Fibroblast of mammary gland (primary cell): ENCODE measurements at regions not wholly inside any gene's neighbourhood (a gene's known extent, or its start where the extent isn't known, plus 50 kb on each side); places are given as distances from the start of the nearest gene placed in this dataset.
"Not testable (repeated sequence)": the region's sequence is repeated elsewhere in the genome, so short reads cannot be mapped to it uniquely, and the experiment has no call there.

Experiments
- DNase-seq: peaks from one replicate; pipeline ENCODE4 v3.0.0-alpha.2; 2010; ENCODE audit warnings: low read depth
- H3K4me3 ChIP-seq: 2 replicates; pipeline ENCODE4 v1.5.1; 2011; ENCODE audit warnings: low read depth, mild to moderate bottlenecking, low read length, moderate library complexity; ENCODE audit not compliant: control insufficient read depth
- TF ChIP-seq, protein P1 (sequence below): conservative IDR thresholded peaks from 2 replicates; pipeline ENCODE4 v1.5.1; 2011; ENCODE audit warnings: low read depth, low read length, inconsistent platforms; ENCODE audit not compliant: control insufficient read depth, insufficient read depth

GRCh38 chr3:165669967-165670366 is 167.3 kb downstream of the BCHE start:
- TF ChIP-seq, protein P1, sequence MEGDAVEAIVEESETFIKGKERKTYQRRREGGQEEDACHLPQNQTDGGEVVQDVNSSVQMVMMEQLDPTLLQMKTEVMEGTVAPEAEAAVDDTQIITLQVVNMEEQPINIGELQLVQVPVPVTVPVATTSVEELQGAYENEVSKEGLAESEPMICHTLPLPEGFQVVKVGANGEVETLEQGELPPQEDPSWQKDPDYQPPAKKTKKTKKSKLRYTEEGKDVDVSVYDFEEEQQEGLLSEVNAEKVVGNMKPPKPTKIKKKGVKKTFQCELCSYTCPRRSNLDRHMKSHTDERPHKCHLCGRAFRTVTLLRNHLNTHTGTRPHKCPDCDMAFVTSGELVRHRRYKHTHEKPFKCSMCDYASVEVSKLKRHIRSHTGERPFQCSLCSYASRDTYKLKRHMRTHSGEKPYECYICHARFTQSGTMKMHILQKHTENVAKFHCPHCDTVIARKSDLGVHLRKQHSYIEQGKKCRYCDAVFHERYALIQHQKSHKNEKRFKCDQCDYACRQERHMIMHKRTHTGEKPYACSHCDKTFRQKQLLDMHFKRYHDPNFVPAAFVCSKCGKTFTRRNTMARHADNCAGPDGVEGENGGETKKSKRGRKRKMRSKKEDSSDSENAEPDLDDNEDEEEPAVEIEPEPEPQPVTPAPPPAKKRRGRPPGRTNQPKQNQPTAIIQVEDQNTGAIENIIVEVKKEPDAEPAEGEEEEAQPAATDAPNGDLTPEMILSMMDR = no peak
- peak; percentile 15 for DNase-seq
- no peak overlapping the region for H3K4me3 ChIP-seq

GRCh38 chr3:165669504-165669903 is 167.7 kb downstream of the BCHE start:
- TF ChIP-seq, protein P1 = no peak
- DNase-seq = peak; percentile 14
- H3K4me3 ChIP-seq = no peak overlapping the region

DNA sequence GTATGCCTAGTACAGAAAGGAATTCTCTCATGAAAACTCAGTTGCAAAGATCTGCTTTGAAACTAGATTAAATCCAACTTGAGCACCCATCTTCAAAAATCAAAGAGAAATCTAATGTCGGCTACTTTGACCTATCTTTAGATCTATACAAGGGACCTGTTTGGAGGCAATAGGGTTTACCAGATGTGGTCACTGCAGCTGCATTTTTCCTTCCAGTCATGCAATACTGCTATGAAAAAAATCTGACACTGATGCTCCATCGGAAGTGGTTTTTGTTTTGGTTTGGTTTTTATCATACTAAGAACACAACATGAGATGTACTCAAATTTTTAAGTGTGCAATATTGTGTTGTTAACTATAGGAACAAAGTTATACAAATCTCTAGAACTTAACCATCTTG is 169.5 kb downstream of the BCHE start:
- H3K4me3 ChIP-seq = no peak overlapping the region
- no peak for DNase-seq
- TF ChIP-seq, protein P1 = no peak

DNA sequence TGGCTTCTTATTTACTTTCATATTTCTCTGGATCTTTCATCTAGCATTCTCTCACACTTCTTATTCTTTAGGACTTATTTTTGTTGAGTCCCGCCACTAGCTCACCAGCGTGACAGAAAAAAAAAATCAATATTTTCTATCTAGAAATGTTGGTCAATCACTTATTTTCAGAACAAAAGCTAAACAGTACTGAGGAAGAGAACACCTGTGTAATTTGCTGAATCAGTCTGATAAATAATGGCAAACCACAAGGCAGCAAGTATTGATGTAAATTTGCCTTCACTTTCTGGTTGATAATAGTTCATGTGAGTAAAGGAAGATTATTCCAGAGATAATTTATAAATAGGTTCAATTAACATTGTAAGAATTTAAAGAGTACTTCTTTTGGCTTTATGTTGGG is 179.2 kb downstream of the BCHE start:
- no peak for DNase-seq
- TF ChIP-seq, protein P1 = no peak
- H3K4me3 ChIP-seq = no peak overlapping the region

GRCh38 chr3:165653130-165653778 is 184.0 kb downstream of the BCHE start:
- TF ChIP-seq, protein P1 = no peak
- no peak overlapping the region for H3K4me3 ChIP-seq
- DNase-seq = no peak

- H3K4me3 ChIP-seq, DNase-seq: not testable (repeated sequence)
Observed at GRCh38 chr3:165649282-165649681, 187.9 kb downstream of the BCHE start.

DNA sequence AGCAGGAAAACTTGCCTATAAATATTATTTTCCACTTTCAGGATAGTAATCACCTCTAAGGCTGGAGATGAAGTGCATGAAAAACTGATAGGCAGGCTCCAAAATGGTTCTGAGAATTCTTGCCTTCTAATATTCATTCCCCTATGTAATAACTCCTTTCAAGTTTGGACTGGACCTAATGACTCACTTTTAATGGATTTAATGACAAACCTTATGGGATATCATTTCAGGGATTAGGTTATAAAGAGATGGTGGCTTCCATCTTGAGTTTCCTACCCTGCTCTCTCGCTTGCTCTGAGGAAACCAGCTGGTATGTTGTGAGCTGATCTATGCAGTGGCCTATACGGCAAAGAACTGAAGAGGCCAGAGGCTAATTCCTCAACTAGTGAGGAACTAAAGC is 192.0 kb downstream of the BCHE start:
- DNase-seq = no peak
- H3K4me3 ChIP-seq = no peak overlapping the region
- TF ChIP-seq, protein P1 = no peak
